Suppressor macrophage treated with lipopolysaccharide for 1 hour (primary cell): ENCODE measurements at regions not wholly inside any gene's neighbourhood (a gene's known extent, or its start where the extent isn't known, plus 50 kb on each side); places are given as distances from the start of the nearest gene placed in this dataset.

Experiments used
- DNase-seq, 3 donors: peaks; one replicate each; pipeline ENCODE4 v3.0.0-alpha.2; 2020 to 2022

GRCh38 chrX:40175511-40176350 is 78.0 kb upstream of the BCOR start:
- peak; percentile 58 to 75 (median 65) for DNase-seq

GRCh38 chrX:40174854-40175510 is 77.2 kb upstream of the BCOR start:
- peak in 2 of 3 donors; percentile 29 to 49 for DNase-seq

- DNase-seq, result peak in 1 of 3 donors; percentile 42
Measured at GRCh38 chrX:40174001-40174853, 76.5 kb upstream of the BCOR start.

DNA sequence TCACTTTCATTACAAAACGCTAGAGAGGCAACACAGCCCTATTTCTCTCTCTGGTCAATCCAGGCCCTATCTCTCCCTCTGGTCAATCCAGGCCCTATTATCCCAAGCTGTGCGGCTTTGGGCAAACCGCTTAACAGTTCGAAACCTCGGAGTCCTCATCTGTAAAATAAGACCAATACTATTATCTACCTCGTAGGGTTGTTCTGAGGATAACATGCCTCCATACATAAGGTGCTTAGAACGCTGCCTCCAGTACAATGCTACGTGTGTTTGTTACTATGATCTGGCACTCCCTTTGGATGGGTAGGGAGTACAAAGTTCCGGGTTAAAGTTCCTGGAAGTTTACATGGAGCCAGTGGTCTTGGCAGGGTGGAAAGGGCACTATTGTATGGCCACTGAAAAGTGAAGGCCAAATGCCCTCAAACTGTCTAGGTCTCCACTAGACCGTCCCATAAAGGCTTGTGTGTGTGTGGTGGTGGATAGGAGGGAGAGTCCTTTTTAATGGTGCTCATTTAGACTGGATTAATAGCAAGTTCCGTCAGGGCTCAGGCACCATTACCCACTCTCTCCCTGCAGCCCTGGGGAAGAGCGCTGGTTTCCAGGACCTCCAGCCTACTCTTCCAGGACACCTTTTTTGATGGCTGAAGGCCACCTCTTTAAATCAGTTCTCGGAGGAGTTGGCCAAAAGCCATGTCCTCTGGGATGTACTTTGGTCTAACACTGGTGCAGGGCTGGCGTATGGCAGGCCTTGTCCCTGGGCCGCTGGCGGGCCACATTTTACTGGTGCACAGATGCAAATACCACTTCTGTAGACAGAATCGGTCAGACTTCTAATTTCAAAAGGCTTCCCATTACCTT is 75.6 kb upstream of the BCOR start:
- DNase-seq, result no peak

DNA sequence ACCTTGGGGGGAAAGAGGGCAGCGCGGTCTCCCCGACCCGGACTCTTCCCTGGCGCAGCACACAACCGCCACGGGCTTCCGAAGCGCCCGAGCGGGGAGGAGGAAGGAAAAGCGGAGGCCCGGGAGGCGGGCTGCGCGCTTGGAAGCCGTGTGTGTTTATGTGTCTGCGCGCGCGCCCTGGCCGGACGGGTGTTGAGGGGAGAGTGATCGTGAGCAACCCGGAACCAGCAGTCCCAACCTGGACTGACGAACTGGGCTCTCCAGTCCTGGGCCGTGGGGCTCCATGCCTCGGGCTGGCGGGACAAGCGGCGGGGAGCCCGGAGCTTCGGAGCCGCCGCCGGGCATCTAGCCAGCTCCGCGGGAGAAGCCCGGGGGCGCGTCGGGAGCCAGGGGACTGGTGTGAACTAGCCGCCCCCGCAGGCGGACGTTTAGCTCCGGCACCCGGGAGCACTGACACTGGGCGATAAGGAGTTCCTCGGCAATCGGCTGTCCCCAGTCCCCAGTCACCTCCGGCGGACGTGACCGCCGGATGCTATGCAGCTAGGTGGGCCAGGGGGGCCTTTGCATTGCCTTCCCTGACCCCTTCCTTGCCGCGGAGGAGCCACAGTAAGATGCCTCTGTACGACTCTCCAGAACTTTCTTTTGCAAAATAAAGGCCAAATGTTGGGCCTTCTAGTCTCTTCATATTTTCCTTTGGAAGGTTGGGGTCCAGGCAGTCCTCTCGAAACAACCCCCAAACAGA is 74.8 kb upstream of the BCOR start:
- DNase-seq, result peak; percentile 54 to 72 (median 58)

- DNase-seq, result peak; percentile 47 to 58 (median 56)
Measured at GRCh38 chrX:40171513-40172400, 74.0 kb upstream of the BCOR start.

DNA sequence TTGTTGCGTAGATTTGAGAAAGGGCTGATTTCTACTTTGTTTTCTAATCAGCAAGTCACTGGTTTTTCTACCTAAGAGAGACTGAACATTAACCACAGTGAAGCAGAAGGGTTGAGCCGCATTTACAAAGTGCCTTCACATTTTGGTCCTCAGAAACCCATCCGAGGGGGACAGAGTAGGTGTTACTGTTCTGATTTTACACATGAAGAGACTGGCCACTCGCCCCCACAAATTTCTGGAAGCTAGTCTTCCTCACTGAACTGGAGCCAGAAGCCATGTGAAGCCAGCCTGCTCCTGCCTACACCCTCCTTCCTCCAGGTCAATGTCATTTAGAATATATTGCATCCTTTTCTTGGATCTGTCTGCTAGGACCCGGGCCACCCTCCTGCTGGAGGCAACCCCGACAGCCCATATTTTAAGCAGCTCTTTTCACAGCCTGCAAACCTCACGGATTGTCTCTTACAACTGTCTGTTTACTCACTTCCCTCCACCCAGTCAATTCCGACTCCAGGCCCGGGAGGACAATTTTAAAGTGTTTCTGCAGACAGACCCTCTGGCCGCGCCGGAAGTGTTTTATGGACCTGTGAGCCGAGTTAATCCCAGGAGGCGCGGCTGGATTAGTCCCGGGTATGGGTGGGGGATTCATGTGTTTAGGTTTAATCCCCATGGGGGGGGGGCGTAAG is 73.2 kb upstream of the BCOR start:
- peak in 1 of 3 donors; percentile 18 for DNase-seq

DNA sequence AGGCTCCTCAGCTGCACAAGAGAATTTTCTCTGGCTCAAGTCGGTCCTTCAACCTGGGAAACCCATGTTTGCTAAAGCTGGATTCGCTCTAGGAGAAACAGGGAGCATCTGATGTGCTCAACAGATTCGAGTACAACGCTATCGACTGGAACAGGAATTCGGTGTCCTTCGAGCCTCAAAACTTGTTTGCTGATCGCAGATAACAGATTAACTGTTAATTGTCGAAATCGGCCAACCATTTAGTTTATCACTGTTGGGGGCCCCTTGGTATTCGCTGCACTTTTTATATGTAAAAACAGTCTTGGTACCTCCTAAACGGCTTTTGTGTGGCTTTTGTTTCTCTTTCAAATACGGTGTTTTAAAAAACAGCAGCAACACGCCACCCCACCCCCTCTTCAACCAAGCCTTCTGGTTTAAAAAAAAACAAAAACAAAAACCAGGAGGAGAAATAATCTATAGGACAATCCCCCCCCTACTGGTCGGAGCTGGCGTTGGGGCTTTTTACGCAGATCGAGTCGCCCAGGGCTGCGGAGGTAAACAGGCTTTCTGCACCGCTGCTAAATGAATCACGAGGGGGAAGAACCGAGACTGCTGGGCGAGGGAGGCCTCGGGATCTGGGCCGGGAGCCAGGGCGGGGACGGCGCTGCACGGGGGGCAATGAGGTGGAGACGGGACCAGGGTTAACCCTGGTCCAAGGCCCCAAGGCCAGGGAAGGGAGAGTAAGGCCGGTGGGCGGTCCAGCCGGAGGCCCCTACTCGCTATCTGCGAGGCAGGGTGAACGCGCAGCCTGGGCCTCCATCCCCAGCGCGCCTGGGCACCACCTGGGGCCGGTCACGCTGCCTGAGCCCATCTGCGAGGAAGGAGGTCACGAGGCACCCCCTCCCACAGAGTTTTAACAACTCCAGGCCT is 71.7 kb upstream of the BCOR start:
- DNase-seq, result peak; percentile 79 to 84 (median 80)

- no peak for DNase-seq
Measured at GRCh38 chrX:40168480-40169011, 70.8 kb upstream of the BCOR start.

DNA sequence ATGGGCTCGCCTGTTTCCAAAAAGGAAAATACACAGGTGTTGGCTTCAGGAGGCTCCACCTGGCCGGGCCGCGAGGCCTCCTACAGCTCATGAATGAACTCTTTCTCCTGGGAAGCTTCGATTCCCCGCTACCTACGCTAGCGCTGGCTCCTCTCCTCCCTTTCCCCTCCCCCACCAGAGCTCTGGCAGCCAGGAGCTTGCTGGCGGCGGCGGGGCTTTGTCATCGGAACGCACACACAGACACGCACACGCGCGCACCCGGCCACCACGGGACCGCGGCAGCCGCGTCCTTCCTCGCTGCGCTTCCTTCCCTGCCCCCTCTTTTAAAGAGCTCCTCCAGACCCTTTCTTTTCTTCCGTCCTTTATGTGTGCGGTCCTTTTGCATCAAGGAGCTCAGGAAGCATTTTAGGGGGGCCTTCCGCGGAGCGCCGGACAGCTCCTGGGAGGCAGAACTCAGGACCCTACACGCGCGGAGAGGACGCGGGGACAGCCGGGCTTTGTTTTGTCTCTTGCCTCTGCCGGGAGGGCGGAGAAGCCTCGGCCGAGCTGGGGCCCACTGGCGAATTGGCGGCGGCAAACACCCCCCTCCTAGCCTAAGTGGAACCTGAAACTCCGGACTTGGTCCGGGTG is 70.2 kb upstream of the BCOR start:
- peak in 1 of 3 donors; percentile 34 for DNase-seq

GRCh38 chrX:40167233-40167849 is 69.6 kb upstream of the BCOR start:
- peak; percentile 47 to 62 (median 52) for DNase-seq

- DNase-seq, result no peak
Measured at GRCh38 chrX:40166582-40166981, 68.8 kb upstream of the BCOR start.

- DNase-seq, result no peak
Measured at GRCh38 chrX:40165861-40166260, 68.1 kb upstream of the BCOR start.

GRCh38 chrX:40165206-40165605 is 67.4 kb upstream of the BCOR start:
- no peak for DNase-seq

DNA sequence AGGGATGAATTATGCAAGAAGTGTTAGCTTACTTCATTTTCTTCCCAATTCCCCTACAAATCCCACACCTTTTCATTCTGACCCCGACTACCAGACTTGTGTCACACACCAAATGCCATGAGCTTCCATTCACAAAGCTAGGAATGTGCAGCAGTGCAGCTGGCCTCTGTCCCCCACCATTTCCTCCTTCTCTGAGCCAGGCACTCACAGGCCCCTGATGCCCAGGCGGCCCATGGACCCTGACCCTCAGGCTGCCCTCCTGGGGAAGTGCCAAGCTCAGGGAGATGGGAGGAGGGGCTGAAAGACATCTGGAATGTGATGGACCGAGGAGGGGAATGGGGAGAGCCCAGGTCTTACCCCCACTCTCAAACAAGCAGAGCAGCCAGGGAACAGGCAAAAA is 67.0 kb upstream of the BCOR start:
- no peak for DNase-seq

DNA sequence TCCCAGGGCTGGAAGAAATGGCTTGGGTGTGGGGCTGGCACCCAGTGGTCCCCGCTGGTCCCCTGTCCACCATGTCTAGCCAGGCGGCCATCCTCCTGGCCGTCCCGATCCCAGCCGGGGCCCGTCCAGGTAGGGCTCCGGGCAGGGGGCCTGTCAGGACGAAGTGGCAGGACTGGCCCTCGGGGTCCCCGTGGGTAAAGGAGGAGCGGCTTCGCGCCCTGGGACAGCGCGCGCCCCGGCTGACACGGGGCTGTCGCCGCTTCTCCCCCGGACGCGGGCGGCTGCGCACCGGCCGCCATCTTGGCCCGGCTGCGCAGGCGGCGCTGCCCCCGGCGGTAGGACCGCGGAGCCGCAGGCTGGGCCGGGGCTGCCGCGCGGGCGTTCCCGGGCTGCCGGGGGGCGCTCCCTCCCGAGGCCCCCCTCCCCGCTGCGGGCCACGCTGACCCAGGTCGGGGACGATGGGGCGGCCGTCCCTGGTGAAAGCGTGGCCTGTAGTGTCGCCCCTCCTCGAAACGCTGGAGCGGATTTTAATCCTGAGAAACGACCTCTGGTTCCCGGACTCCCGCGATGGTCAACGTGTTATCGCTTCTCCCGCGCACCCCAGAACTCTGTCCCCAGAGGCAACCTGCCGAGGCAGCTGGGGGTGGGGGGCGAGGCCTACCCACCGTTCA is 60.4 kb upstream of the BCOR start:
- peak; percentile 51 to 76 (median 58) for DNase-seq
